Endothelial cell of umbilical vein (primary cell): ENCODE measurements at regions not wholly inside any gene's neighbourhood (a gene's known extent, or its start where the extent isn't known, plus 50 kb on each side); places are given as distances from the start of the nearest gene placed in this dataset.

ENCODE experiments used
- BruUV-seq: library from RNA; stranded (reverse); fragments of 400-500 nt; replicated peaks from 2 replicates; lab custom pipeline; 2021; lab: Mats Ljungman, UMichigan
- CTCF ChIA-PET: fragments of 300-600, 350-600 bp; sonication (Branson Sonifier 250); formaldehyde crosslinking; loops from one replicate; lab custom pipeline; 2021; ENCODE audit warnings: antibody characterized with exemption, inconsistent platforms; lab: Charles Lee
- POLR2A ChIA-PET: fragments of 300-600, 350-600 bp; sonication (Branson Sonifier 250); formaldehyde crosslinking; loops from one replicate; lab custom pipeline; 2021; ENCODE audit warnings: antibody characterized with exemption, inconsistent platforms; lab: Charles Lee
- DNase-seq: peaks from one replicate; pipeline ENCODE4 v3.0.0-alpha.2; 2011; ENCODE audit warnings: low read depth, low spot score
- FAIRE-seq: peaks from 2 replicates; lab custom pipeline; 2011; peaks lifted over from hg19 to GRCh38; lab: Jason Lieb, UNC
- H2AFZ ChIP-seq: 2 replicates; pipeline ENCODE4 v1.6.0; 2012; ENCODE audit warnings: low read depth, low read length, control low read depth, inconsistent platforms
- H3K27ac ChIP-seq: 2 replicates; pipeline ENCODE4 v1.5.1; 2011; ENCODE audit warnings: low read depth, mild to moderate bottlenecking, control low read depth, low read length, moderate library complexity; ENCODE audit not compliant: insufficient read depth
- H3K27me3 ChIP-seq, 2 experiments: 2 replicates each; pipeline versions ENCODE4 v1.6.0 to v1.6.1; 2011; ENCODE audit warnings: low read length in 2 of 2, mixed read lengths in 1 of 2; ENCODE audit not compliant: control insufficient read depth in 2 of 2, insufficient read depth in 2 of 2
- H3K36me3 ChIP-seq, 2 experiments: 2 replicates in 1 of 2; 3 replicates in 1 of 2; pipeline ENCODE4 v1.5.1; 2011; ENCODE audit warnings: low read length in 2 of 2, mild to moderate bottlenecking in 1 of 2, moderate library complexity in 1 of 2; ENCODE audit not compliant: control insufficient read depth in 2 of 2, insufficient read depth in 2 of 2; ENCODE audit errors: extremely low read depth in 1 of 2
- H3K4me1 ChIP-seq: 3 replicates; pipeline ENCODE4 v1.5.1; 2011; ENCODE audit warnings: mild to moderate bottlenecking, low read length; ENCODE audit not compliant: control insufficient read depth, insufficient read depth; ENCODE audit errors: extremely low read depth
- H3K4me2 ChIP-seq: 2 replicates; pipeline ENCODE4 v1.6.1; 2011; ENCODE audit warnings: low read length, control low read depth, mixed read lengths; ENCODE audit not compliant: insufficient read depth
- H3K4me3 ChIP-seq, 3 experiments: fragments of 200-600 bp in 1 of 3; sonication (generic), shearing (Covaris generic) in 1 of 3; replicated peaks in 1 of 3; 2 replicates each; pipeline ENCODE4 v1.5.1; 2011 to 2016; ENCODE audit warnings: control low read depth in 3 of 3, low read length in 3 of 3, mild to moderate bottlenecking in 2 of 3, inconsistent platforms in 1 of 3, low read depth in 1 of 3, moderate library complexity in 1 of 3; ENCODE audit not compliant: insufficient read depth in 1 of 3
- H3K79me2 ChIP-seq: 2 replicates; pipeline ENCODE4 v1.6.0; 2012; ENCODE audit warnings: low read length, inconsistent platforms; ENCODE audit not compliant: control insufficient read depth, insufficient read depth
- H3K9ac ChIP-seq: replicated peaks from 2 replicates; pipeline ENCODE3; 2011; ENCODE audit warnings: low read length, control low read depth; ENCODE audit not compliant: insufficient read depth; ENCODE audit errors: extremely low read depth
- H3K9me1 ChIP-seq: replicated peaks from 3 replicates; pipeline ENCODE4 v1.6.0; 2011; ENCODE audit warnings: mild to moderate bottlenecking, low read length; ENCODE audit not compliant: control insufficient read depth, insufficient read depth; ENCODE audit errors: extremely low read depth
- H3K9me3 ChIP-seq: replicated peaks from 2 replicates; pipeline ENCODE4 v1.5.1; 2012; ENCODE audit warnings: low read length, inconsistent platforms; ENCODE audit not compliant: control insufficient read depth, insufficient read depth
- H4K20me1 ChIP-seq: replicated peaks from 2 replicates; pipeline ENCODE3; 2011; ENCODE audit warnings: mild to moderate bottlenecking, low read length; ENCODE audit not compliant: control insufficient read depth, insufficient read depth; ENCODE audit errors: extremely low read depth
- CTCF ChIP-seq, 2 donors: IDR thresholded peaks; 1 replicate in 1 of 2; 2 replicates in 1 of 2; pipeline ENCODE4 v1.5.1; 2011; ENCODE audit warnings: low read length in 2 of 2, mild to moderate bottlenecking in 2 of 2, moderate library complexity in 2 of 2, control low read depth in 1 of 2, inconsistent platforms in 1 of 2, low read depth in 1 of 2; ENCODE audit not compliant: insufficient read depth in 1 of 2; ENCODE audit errors: extremely low read depth in 1 of 2
- EZH2 ChIP-seq: IDR thresholded peaks from 2 replicates; pipeline ENCODE4 v1.6.1; 2012; ENCODE audit warnings: borderline replicate concordance, low read depth, mild to moderate bottlenecking, moderate library complexity, low read length, inconsistent platforms; ENCODE audit not compliant: severe bottlenecking
- FOS ChIP-seq: IDR thresholded peaks from 2 replicates; pipeline ENCODE4 v1.6.1; 2011; ENCODE audit warnings: mild to moderate bottlenecking, low read length, moderate library complexity, borderline replicate concordance; ENCODE audit not compliant: insufficient read depth
- GATA2 ChIP-seq: IDR thresholded peaks from 2 replicates; pipeline ENCODE4 v1.7.0; 2011; ENCODE audit warnings: low read depth, mild to moderate bottlenecking, moderate library complexity, mixed read lengths, low read length; ENCODE audit not compliant: insufficient read length, insufficient read depth
- JUN ChIP-seq: IDR thresholded peaks from 2 replicates; pipeline ENCODE4 v1.6.1; 2011; ENCODE audit warnings: borderline replicate concordance, low read depth; ENCODE audit not compliant: insufficient read length, insufficient read depth
- MAX ChIP-seq: IDR thresholded peaks from 2 replicates; pipeline ENCODE4 v1.6.1; 2011; ENCODE audit not compliant: insufficient read depth, insufficient read length
- MYC ChIP-seq: IDR thresholded peaks from one replicate; pipeline ENCODE4 v1.6.1; 2011; ENCODE audit warnings: mild to moderate bottlenecking, low read depth, low read length
- POLR2A ChIP-seq: IDR thresholded peaks from 2 replicates; pipeline ENCODE4 v1.6.1; 2012; ENCODE audit warnings: low read depth, mild to moderate bottlenecking, control low read depth, low read length
- POLR2AphosphoS5 ChIP-seq: IDR thresholded peaks from 2 replicates; pipeline ENCODE4 v1.6.1; 2012; ENCODE audit warnings: low read depth, mild to moderate bottlenecking, control low read depth, low read length, moderate library complexity; ENCODE audit not compliant: insufficient read depth
- dilution Hi-C: fragments of 300-500 bp; cut with MboI; formaldehyde crosslinking; loops from one replicate; pipeline ENCODE4 v1.15.0; 2019; ENCODE audit warnings: low sequenced_read_pairs; ENCODE audit not compliant: extremely low pct_ligation_motif_present
- intact Hi-C: fragments of 100-400 bp; cut with micrococcal nuclease; formaldehyde crosslinking; loops from one replicate; pipeline ENCODE4 v1.10.0; 2022

- Histone ChIP-seq H3K27me3 (no peaks in the 10 kb centered on the region), H3K9me3 (no peaks in the 10 kb centered on the region), H3K9me1 (no peaks in the 10 kb centered on the region), H3K27ac (no peak overlapping the region), H3K4me2 (no peak overlapping the region), H3K9ac (no peak overlapping the region), H3K4me3 (no peak overlapping the region), H3K36me3 (no peaks in the 10 kb centered on the region), H3K79me2 (no peaks in the 10 kb centered on the region), H3K4me1 (no peaks in the 10 kb centered on the region), H4K20me1 (no peaks in the 10 kb centered on the region), H2AFZ (no peak overlapping the region)
- no peak for FAIRE-seq
- ChIA-PET CTCF (no interaction called here), POLR2A (no interaction called here)
- intact Hi-C loops (no loop called here), dilution Hi-C loops (no loop called here)
- no TSS peak for BruUV-seq
- no peak for DNase-seq
- TF ChIP-seq FOS (no peak), CTCF (IDR thresholded peaks at IDR 0.05; ENCODE audit: extremely low read depth in 1 of 2, insufficient read depth in 1 of 2, low read depth in 1 of 2, low read length in 2 of 2) (no peak), MAX (no peak), JUN (no peak), POLR2AphosphoS5 (no peak), GATA2 (no peak), POLR2A (no peak), MYC (no peak), EZH2 (no peak)
Measured at GRCh38 chrX:47746446-47746845, 87.5 kb upstream of the UXT start.
